Karpas-422 (cell line): ENCODE measurements at regions not wholly inside any gene's neighbourhood (a gene's known extent, or its start where the extent isn't known, plus 50 kb on each side); places are given as distances from the start of the nearest gene placed in this dataset.

Experiments used
- DNase-seq: peaks from one replicate; pipeline ENCODE4 v3.0.0-alpha.2; 2015
- H2AFZ ChIP-seq: fragments of 200-600 bp; sonication (generic); 2 replicates; pipeline ENCODE4 v1.6.1; 2014; ENCODE audit warnings: antibody characterized with exemption, low read length, mixed read lengths
- H3K27ac ChIP-seq: fragments of 200-600 bp; sonication (generic); 2 replicates; pipeline ENCODE4 v1.5.1; 2014; ENCODE audit warnings: mild to moderate bottlenecking, low read length, moderate library complexity
- H3K27me3 ChIP-seq: fragments of 200-600 bp; sonication (generic); 2 replicates; pipeline ENCODE4 v1.6.1; 2014; ENCODE audit warnings: low read length, mixed read lengths
- H3K36me3 ChIP-seq: fragments of 200-600 bp; sonication (generic); 2 replicates; pipeline ENCODE4 v1.6.1; 2014; ENCODE audit warnings: low read length, mixed read lengths; ENCODE audit not compliant: insufficient read depth
- H3K4me1 ChIP-seq: fragments of 200-600 bp; sonication (generic); 2 replicates; pipeline ENCODE4 v1.6.1; 2014; ENCODE audit warnings: mild to moderate bottlenecking, low read length, mixed read lengths
- H3K4me2 ChIP-seq: fragments of 200-600 bp; sonication (generic); 2 replicates; pipeline ENCODE4 v1.6.1; 2014; ENCODE audit warnings: low read length, low read depth, mild to moderate bottlenecking; ENCODE audit not compliant: poor library complexity, severe bottlenecking
- H3K4me3 ChIP-seq: fragments of 200-600 bp; sonication (generic); 2 replicates; pipeline ENCODE4 v1.5.1; 2014; ENCODE audit warnings: mild to moderate bottlenecking, antibody characterized with exemption, low read length, mixed read lengths
- H3K79me2 ChIP-seq: fragments of 200-600 bp; sonication (generic); 2 replicates; pipeline ENCODE4 v1.6.1; 2014; ENCODE audit warnings: mild to moderate bottlenecking, low read length, mixed read lengths
- H3K9ac ChIP-seq: fragments of 200-600 bp; sonication (generic); 2 replicates; pipeline ENCODE4 v1.6.0; 2014; ENCODE audit warnings: low read length
- H3K9me2 ChIP-seq: fragments of 200-600 bp; sonication (generic), shearing (Covaris generic); replicated peaks from 2 replicates; pipeline ENCODE4 v1.6.0; 2014; ENCODE audit warnings: mild to moderate bottlenecking, low read length, moderate library complexity; ENCODE audit not compliant: insufficient read depth
- H3K9me3 ChIP-seq: fragments of 300-700, 200-600 bp; sonication (generic); 2 replicates; pipeline ENCODE4 v1.6.1; 2014; ENCODE audit warnings: low read length, mixed read lengths
- H4K20me1 ChIP-seq: fragments of 200-600 bp; sonication (generic); 2 replicates; pipeline ENCODE4 v1.6.1; 2014; ENCODE audit warnings: mild to moderate bottlenecking, antibody characterized with exemption, low read length, low read depth; ENCODE audit not compliant: insufficient read depth

DNA sequence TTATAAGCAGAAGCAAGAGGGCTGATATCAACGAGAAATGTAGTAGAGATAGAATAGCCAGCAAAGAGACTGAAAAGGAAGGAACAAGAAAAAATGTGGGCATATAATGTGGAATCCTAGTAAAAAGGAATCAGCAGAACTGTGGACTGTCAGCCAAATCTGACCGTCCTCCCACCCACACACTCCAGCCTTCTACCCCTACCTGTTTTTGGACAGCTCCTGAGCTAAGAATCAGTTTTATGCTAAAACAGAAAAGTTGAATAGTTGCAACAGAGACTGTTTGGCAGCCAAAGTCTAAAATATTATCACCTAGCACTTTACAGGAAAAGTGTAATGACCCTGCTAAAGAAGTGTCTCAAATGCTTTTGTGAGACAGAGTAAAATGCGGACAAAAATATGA lies 533.3 kb upstream of the CXADR start:
- no peaks in the 10 kb centered on the region for H3K79me2 ChIP-seq

DNA sequence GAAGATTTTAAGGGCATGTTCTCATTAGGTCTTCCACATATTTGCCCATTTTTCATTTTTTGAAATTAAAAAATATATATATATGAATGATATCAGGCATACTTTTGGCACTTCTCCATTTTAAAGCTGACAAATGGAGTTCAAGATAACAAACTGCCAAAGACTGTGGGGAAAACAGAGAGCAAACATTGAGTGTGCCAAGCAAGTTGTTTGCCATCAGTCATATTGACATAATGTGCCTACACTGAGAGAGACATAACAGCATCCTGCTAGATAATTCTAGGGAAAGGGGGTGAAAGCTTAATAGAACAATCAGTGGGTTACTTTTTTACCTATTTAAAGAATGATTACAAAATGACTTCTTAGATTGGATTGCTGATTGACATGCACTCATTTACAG lies 529.4 kb upstream of the CXADR start:
- H3K27ac ChIP-seq, result no peak overlapping the region

More for the DNA sequence above, 533.3 kb upstream of the CXADR start:
- Histone ChIP-seq H3K27me3 (no peaks in the 10 kb centered on the region), H2AFZ (no peak overlapping the region), H4K20me1 (no peaks in the 10 kb centered on the region), H3K4me3 (no peak overlapping the region), H3K36me3 (no peaks in the 10 kb centered on the region), H3K9ac (no peak overlapping the region), H3K27ac (no peak overlapping the region), H3K4me2 (no peak overlapping the region), H3K4me1 (no peaks in the 10 kb centered on the region), H3K9me3 (peaks cover 22% of the 10 kb centered on the region), H3K9me2 (no peaks in the 10 kb centered on the region)
- DNase-seq, result no peak

DNA sequence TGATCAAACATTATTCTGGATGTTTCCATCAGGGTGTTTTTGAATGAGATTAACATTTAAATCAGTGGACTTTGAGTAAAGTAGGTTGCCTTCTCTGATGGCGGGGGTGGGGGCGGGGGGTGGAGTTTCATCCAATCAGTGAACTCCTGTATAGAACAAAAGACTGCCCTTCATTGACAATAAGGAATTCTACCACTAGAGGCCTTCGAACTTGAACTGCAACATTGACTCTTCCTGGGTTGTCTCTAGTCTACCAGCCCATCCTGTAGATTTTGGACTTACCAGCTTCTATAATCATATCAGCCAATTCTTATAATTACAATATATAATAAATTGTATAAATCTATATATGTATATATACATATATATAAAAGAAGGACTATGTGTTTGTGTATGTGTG lies 520.4 kb upstream of the CXADR start:
- no peaks in the 10 kb centered on the region for H3K36me3 ChIP-seq
- peaks cover 43% of the 10 kb centered on the region for H3K9me3 ChIP-seq
- DNase-seq, result no peak
- H3K27ac ChIP-seq, result no peak overlapping the region
- H3K79me2 ChIP-seq, result no peaks in the 10 kb centered on the region
- H4K20me1 ChIP-seq, result no peaks in the 10 kb centered on the region
- no peak overlapping the region for H2AFZ ChIP-seq
- no peaks in the 10 kb centered on the region for H3K9me2 ChIP-seq
- no peaks in the 10 kb centered on the region for H3K27me3 ChIP-seq
- no peak overlapping the region for H3K4me2 ChIP-seq
- no peaks in the 10 kb centered on the region for H3K4me1 ChIP-seq
- H3K4me3 ChIP-seq, result no peak overlapping the region
- no peak overlapping the region for H3K9ac ChIP-seq

More for the DNA sequence above, 529.4 kb upstream of the CXADR start:
- Histone ChIP-seq H3K9me2 (no peaks in the 10 kb centered on the region), H3K27me3 (no peaks in the 10 kb centered on the region), H3K9me3 (peaks cover 24% of the 10 kb centered on the region), H3K4me3 (no peak overlapping the region), H4K20me1 (no peaks in the 10 kb centered on the region), H3K9ac (no peak overlapping the region), H3K36me3 (no peaks in the 10 kb centered on the region), H2AFZ (no peak overlapping the region), H3K79me2 (no peaks in the 10 kb centered on the region), H3K4me2 (no peak overlapping the region), H3K4me1 (no peaks in the 10 kb centered on the region)
- no peak for DNase-seq

DNA sequence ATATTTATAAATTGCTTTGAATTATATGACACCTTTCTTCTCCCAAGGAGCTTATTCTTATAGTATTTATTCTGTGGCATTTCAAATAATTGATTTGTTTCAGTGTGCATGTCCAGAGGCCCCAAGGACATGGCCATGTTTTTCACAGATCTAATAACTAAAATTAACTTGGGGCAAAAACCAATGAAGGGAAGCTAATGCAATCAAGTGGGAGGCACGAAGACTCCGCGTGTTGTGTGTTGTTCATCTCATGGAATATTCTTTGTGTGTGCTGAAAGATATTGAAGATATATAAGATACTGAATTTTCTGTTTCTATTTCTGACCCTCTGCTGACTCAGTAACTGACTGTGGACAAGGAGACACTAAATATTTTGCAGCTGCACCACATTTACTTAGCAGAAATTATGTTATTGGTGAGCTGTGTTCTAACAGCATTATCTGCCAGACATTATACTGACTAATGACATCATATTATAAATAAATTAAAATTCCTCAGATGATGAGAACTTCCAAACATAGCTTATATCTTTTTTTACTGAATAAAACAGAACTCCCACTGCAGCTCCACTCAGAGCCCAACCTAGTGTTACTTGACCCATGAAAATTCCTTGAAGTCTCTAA lies 519.3 kb upstream of the CXADR start:
- no peaks in the 10 kb centered on the region for H3K9me2 ChIP-seq
- H3K9ac ChIP-seq, result no peak overlapping the region
- H3K4me3 ChIP-seq, result no peak overlapping the region
- H3K27me3 ChIP-seq, result no peaks in the 10 kb centered on the region
- peaks cover 46% of the 10 kb centered on the region for H3K9me3 ChIP-seq
- H3K4me2 ChIP-seq, result no peak overlapping the region
- H3K4me1 ChIP-seq, result no peaks in the 10 kb centered on the region
- H4K20me1 ChIP-seq, result no peaks in the 10 kb centered on the region
- H3K36me3 ChIP-seq, result no peaks in the 10 kb centered on the region
- H2AFZ ChIP-seq, result no peak overlapping the region
- DNase-seq, result no peak
- no peaks in the 10 kb centered on the region for H3K79me2 ChIP-seq
- no peak overlapping the region for H3K27ac ChIP-seq

DNA sequence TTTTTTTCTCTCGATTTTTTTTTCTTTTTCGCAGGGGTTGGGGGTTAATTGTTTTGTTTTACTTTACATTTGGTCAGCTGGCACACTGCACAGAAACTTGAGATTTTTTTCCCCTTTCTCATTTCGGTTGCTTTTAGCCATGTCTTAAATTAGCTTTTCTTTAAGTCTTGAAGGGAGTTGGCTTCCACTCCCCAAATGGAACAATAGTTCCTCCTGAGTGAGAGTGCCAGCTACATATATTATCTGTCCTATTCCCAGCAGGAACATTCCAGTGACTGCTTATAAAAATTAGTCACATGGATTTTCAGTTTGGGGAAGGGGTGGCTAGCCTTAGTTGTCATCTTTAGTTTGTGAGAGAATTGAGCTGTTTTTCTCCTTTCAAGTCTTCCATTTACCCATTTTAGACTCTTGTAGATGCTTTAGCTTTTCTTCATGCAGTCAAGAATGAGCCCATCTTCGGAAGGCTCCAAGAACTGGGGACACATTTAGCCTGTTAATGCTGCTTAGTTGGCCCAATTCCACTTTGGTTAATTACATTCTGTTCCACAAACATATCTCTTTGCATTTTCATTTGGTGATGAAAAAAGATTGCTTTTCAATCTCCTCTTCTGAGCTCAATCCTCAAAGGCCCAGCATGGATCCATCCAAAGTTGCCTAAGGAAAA lies 510.1 kb upstream of the CXADR start:
- Histone ChIP-seq H3K4me3 (no peak overlapping the region), H3K9me2 (no peaks in the 10 kb centered on the region), H2AFZ (no peak overlapping the region), H3K9me3 (peaks cover 36% of the 10 kb centered on the region), H3K4me2 (no peak overlapping the region), H4K20me1 (no peaks in the 10 kb centered on the region), H3K36me3 (no peaks in the 10 kb centered on the region), H3K4me1 (no peaks in the 10 kb centered on the region), H3K27ac (no peak overlapping the region), H3K79me2 (no peaks in the 10 kb centered on the region), H3K9ac (no peak overlapping the region), H3K27me3 (no peaks in the 10 kb centered on the region)
- DNase-seq, result no peak

DNA sequence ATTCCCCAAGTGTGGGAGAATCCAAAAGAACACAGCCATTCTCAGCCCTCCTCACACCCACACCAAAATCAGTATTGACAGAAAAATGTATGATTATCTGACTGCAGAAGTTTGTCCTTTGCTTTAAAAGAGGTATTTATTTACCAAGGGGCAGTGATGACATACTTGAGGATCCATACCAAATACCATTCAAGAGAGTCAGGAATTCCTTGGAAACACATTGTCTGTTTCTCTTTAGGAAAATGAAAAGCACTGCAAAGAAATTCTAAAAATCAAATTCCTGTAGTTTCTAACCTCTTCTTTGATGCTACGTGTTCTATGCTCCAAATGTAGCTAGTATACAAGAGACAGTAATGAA lies 509.6 kb upstream of the CXADR start:
- H4K20me1 ChIP-seq, result no peaks in the 10 kb centered on the region
- no peaks in the 10 kb centered on the region for H3K4me1 ChIP-seq
- no peak for DNase-seq
- H3K9ac ChIP-seq, result no peak overlapping the region
- H3K9me2 ChIP-seq, result no peaks in the 10 kb centered on the region
- no peak overlapping the region for H3K27ac ChIP-seq
- H3K36me3 ChIP-seq, result no peaks in the 10 kb centered on the region
- no peaks in the 10 kb centered on the region for H3K79me2 ChIP-seq
- no peak overlapping the region for H3K4me2 ChIP-seq
- peaks cover 35% of the 10 kb centered on the region for H3K9me3 ChIP-seq
- no peak overlapping the region for H3K4me3 ChIP-seq
- no peak overlapping the region for H2AFZ ChIP-seq
- H3K27me3 ChIP-seq, result no peaks in the 10 kb centered on the region

DNA sequence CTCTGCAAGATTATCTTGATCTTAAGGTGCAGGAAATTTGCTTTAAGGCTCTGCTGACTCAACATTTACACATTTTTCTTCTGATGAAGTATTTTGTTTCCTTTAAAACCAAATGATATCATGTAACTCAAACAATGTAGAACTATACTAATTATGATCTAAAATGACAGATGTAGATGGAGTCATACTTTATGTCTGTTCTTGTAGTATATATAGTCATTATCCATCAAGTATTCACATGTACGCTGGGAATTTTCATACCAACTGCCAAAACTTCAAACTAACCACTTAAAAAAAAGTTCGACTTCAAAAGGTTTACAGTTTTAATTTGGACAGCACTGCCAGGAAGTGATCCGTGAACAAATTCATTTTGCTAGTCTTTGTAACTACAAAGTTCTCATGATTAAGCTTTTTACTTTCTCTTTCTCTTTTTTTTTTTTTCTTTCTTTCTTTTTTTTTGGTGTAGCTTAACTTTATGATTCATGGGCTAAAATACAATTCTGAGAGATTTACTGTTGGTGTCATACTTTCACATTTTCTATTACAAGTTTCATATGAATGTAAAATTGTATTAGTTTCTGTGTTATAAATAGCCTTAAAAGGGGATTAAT lies 509.0 kb upstream of the CXADR start:
- Histone ChIP-seq H3K79me2 (no peaks in the 10 kb centered on the region), H3K36me3 (no peaks in the 10 kb centered on the region), H3K9me2 (no peaks in the 10 kb centered on the region), H3K9me3 (peaks cover 35% of the 10 kb centered on the region), H3K4me2 (no peak overlapping the region), H3K9ac (no peak overlapping the region), H2AFZ (no peak overlapping the region), H3K27ac (no peak overlapping the region), H3K27me3 (no peaks in the 10 kb centered on the region), H4K20me1 (no peaks in the 10 kb centered on the region), H3K4me3 (no peak overlapping the region), H3K4me1 (no peaks in the 10 kb centered on the region)
- no peak for DNase-seq

DNA sequence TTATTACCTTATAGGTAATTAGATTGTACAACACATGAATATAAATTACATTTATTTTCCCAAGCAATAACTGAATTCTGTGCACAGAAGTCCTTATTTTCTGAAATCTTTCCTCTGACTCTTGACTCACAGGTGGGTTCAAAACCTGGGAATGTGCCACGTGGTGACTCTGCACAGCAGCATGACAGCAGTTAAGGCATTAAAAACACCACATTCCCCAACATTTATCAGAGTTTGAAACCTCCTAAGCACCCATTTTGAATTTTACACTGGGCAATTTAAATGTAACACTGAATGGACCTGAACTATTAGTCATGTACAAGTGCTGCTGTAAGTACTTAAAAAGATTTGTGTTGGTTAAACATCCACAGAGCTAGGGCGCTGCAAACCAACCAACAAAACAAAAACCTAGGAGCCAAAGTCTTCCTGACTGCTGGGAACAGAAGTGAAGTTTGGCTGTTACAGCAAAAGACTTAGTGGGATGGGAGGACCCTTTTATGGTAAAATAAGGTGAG lies 480.6 kb upstream of the CXADR start:
- Histone ChIP-seq H3K79me2 (no peaks in the 10 kb centered on the region), H3K4me2 (no peak overlapping the region), H2AFZ (no peak overlapping the region), H3K4me1 (no peaks in the 10 kb centered on the region), H3K9me3 (peaks cover 3% of the 10 kb centered on the region), H3K9me2 (no peaks in the 10 kb centered on the region), H4K20me1 (no peaks in the 10 kb centered on the region), H3K27ac (no peak overlapping the region), H3K4me3 (no peak overlapping the region), H3K36me3 (no peaks in the 10 kb centered on the region), H3K27me3 (no peaks in the 10 kb centered on the region), H3K9ac (no peak overlapping the region)
- no peak for DNase-seq
